NCI-H2029 treated with DMSO at 0.1 percent for 48 hours (cell line): ENCODE measurements at regions not wholly inside any gene's neighbourhood (a gene's known extent, or its start where the extent isn't known, plus 50 kb on each side); places are given as distances from the start of the nearest gene placed in this dataset.

ENCODE experiments used
- DNase-seq: peaks from one replicate; lab custom pipeline; 2025; lab: John Stamatoyannopoulos, UW

DNA sequence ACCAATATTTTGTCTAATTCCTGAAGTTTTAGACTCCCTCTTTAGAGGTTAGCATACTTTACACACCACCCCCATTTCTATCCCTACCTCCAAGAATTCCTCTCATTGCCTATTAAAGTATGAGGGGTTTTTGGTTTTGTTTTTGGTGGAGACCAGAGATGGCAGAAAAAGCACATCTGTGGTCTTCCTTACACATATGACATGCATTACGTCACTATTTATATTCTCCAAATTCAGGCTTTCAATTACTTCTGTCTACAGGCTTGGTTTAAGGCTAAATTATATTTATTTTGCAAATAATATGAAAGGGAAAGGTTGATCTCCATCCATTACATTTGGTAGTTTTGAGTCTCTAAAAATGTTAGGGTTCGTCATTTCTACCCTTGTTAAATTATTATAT lies 674.6 kb downstream of the LMO4 start:
- no peak for DNase-seq

DNA sequence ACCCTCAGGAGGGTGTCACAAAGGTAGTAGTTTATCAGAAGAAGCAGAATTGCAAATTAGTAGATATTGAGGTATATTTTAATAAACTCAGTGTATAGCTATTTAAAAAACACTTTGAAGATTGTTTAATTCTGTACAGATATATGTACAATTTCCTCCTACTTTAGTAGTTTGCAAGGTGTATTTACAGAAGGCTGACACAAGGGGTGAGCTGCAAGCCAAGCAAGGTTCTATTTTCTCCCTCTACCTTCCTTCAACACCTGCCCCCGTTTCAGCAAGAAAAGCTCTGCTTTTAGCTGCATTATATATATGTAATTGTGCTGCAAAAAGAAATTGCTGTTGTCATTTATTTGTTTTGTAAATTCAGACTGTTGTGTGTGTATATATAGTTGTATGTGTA lies 674.2 kb upstream of the PKN2 start:
- DNase-seq = no peak

DNA sequence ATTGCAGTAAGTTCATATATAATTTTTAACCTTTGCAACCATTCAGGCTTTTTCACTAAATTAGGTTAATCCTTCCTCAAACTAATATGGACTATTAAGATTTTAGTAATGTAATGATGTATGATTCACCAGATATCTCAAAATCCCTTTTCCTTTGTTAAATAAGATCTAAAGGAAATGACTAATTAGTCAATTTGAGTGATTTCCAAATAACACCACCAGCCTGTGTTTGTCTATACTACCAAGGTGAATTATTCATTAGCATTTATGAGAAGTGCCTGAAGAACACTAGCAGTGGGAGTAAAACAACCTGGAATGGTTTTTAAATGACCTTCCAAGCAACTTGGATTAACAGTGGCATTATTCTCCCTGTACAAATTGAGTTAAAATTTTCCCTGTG lies 670.6 kb upstream of the PKN2 start:
- no peak for DNase-seq

DNA sequence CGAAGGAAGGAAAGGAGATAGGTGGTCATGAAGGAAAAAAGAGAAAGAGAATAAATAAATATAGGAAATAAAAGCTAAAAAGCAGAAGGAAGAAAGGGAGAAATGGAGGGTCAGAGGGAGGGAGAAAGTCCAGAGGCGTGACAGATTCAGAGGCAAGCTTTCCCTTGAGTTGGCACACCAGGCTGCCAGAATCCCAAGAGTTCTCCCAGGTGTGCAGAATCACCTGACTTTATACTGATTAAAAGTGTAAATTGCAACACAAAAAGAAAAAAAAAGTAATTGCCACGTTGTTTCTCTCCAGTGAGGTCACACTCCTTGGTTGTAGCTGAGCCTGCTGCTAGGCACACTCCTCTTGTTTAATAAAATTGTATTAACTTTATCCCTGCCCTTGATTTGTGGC lies 669.9 kb upstream of the PKN2 start:
- DNase-seq = no peak

DNA sequence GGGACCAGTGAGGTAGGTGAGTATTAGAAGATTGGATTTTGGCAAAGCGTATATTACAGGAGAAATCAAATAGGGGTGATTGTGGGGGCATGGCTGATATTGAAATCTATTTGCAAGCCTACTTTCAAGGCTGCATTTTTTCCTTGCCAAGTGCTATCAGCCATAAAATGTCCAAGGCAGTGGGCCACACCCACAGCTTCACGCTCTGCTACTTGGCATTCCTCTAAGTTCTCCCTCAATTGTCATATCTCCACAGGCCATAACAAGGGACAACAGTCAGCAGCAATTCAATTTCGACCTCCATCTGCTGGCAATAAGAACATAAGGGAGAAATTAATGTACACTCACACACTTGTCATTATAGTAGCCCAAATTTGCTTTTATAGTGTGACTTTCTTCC lies 667.1 kb upstream of the PKN2 start:
- no peak for DNase-seq

DNA sequence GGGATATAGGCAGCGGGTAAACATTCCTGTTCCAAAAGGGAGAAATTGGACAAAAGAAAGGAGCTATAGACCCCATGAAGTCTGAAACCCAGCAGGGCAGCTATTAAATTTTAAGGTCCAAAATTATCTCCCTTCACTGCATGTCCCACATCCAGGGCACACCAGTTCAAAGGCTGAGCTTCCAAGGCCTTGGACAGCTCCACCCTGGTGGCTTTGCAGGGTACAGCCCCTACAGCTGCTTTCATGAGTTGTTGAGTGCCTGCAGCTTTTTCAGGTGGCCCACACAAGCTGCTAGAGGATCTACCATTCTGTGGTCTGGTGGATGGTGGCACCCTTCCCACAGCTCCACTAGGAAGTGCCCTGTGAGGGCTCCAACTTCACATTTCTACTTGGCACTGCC lies 662.5 kb upstream of the PKN2 start:
- DNase-seq = no peak

DNA sequence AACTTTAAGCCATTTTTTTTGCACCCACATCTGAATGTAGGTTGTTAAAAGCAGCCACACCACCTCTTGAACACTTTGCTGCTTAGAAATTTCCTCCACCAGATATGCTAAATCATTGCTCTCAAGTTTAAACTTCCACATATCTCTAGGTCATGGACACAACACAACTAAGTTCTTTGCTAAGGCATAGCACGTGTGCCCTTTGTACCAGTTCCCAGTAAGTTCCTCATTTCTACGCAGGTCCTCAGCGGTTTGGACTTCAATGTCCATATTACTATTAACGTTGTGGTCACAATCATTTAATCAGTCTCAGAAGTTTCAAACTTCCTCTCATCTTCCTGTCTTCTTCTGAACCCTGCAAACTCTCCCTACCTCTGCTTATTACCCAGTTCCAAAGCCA lies 661.6 kb upstream of the PKN2 start:
- DNase-seq = no peak

DNA sequence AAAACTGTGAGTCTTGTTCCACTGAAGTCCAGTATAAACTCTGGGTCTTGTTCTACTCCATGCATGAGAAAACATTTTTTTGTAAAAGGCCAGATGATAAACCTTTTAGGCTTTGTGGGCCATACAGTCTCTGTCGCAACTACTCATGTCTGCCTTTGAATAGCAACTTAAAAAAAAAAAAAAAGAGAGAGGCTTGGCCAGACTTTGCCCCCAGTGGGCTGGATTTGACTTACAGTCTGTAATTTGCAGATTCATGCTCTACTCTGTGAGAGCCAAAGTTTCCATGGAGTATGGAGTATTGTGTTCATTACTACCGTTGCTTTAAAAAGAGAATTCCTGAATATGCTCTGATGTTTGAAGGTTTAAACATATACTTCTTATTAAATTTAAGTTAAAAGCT lies 654.9 kb upstream of the PKN2 start:
- no peak for DNase-seq

DNA sequence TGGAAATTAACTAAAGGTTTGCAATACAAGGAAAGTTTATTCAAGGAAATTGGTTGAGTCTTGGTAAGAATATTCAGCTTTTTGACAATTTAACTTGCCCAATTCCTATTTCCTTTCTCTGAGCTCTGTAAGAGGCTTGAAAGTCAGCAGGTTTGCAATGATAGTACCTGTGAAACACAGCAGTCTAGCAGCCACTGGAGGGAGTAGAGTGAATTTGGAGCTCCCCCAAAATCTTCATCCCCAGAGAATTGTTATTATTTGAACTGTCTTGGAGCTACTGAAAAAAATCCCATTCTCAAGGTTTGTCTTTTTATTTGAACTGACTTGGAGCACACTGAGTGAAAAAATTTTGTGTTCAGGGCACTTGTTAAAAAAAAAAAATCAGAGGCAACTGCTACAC lies 654.2 kb upstream of the PKN2 start:
- DNase-seq = no peak

DNA sequence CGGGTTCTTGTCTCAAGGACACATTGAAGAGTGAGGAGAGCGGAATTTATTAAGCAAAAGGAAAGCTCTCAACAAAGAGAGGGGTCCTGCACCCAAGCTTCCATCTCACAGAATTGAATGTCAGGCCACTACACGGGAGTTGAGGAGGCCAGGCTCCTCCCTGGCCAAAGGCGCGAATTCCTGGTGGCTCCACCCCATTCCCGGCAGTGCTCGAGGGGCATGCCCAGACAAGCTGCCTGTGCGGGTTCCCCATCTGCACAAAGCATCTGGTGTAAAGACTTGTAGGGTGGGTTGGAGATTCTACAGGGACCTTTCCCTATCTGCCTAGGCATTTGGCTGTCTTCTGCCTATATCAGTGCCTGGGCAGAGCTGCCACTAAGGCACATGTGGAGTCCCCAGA lies 648.5 kb upstream of the PKN2 start:
- DNase-seq = no peak

DNA sequence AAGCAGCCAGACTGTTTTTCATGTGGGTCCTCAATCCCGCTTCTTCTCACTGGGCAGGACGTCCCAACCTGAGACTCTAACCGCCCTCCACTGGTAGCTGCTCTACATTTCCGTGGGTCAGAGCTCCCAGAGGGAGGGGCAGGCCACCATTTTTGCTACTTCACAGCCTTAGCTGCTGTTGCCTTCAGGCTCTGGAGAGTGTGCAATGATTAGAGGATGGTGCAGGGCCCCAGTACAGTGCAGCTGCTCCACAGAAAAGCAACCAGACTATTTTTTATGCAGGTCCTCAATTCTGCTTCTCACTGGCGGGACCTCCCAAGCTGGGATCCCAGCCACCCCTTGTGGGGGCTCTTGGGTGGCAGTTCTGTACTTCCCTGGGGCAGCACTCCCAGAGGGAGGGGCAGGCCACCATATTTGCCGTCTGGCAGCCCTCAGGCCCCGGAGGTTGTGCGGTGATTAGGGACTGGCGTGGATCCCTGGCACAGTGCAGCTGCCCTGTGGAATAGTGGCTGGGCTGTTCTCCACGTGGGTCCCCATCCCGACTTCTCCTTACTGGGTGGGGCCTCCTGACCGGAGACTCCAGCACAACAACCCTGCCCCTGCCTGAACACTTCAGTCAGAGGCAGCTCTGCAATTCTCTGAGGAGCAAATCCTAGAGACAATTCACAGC lies 647.6 kb upstream of the PKN2 start:
- DNase-seq = no peak

DNA sequence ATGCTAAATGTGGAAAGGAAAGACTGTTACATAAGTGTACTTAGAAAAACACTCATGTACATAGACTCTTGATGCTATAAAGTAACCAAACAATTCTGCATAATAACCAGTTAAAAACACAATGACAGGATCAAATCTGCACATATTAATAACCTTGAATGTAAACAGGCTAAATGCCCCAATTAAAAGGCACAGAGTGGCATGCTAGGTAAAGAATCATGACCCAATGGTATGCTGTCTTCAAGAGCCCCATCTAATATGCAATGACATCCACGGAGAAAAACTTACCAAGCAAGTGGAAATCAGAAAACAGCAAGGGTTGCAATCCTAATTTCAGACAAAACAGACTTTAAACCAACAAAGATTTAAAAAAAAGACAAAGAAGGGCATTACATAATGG lies 644.8 kb upstream of the PKN2 start:
- DNase-seq = no peak

DNA sequence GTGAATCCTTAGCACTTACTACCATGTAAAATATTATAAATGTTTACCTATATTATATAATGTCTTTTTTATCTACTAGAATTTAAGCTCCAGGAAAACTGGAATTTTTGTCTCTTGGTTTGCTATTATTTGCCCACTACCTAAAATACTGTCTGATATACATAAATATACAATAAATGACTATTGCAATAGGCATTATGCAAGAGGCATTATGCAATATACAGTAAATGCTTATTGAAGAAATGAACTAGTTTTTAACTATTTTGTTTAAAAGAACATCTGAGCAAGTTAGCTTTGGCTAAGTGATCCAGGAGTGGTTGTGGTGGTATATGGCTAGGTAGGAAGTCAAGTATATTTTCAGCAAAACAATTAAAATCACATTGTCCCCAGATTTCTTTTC lies 640.2 kb upstream of the PKN2 start:
- DNase-seq = no peak

DNA sequence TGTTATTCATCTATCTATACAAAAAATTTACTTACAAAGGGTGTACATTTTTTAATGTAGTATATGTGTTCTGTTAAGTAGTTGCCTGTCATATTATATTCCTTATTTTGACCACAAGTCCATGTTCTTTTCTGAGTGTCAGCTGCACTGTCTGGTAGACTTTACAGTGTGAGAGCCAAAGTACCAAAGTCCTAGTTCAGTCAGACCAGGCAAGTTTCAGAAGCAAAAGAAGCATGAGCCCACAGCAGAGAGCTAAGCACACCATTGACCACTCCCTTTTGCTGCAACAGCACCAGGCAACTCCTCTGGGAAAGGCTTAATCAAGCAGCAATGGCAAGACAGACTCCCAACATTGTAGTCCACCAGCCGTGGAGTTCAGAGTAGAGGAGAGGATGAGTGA lies 631.9 kb upstream of the PKN2 start:
- DNase-seq = no peak

DNA sequence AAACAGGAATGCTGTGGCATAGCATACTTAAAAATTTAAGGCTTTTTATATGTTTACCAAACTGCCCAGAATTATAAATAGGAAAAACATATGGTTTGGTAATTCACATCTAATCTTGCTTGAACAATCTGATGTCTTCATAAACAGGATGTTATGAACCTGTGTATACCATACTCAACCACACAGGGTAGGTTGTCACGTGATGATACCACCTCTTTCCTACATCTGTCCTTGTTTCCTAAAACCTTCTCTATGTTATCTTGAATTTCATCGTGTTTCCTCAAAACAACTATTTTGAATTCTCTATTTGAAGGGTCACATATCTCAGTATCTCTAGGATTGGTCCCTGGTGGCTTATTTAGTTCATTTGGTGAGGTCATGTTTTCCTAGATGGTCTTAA lies 631.0 kb upstream of the PKN2 start:
- DNase-seq = no peak

DNA sequence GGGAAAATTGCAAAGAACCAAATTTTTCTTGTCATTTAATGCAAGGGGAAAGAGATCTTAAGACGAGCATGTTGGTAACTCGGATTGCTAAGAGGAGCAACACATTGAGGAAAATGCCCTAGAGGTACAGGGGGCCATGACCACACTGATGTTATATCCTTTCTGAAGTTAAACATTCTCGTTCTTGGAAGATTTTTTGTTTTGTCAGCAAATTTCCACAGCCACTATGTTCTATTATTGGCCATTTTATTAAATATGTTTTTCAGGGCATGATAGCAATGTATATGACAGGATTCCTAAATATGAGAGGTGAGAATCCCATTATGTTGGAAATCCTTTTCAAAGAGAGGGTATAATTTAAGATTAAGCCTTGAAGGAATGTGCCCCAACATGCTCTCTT lies 627.2 kb upstream of the PKN2 start:
- DNase-seq = no peak

DNA sequence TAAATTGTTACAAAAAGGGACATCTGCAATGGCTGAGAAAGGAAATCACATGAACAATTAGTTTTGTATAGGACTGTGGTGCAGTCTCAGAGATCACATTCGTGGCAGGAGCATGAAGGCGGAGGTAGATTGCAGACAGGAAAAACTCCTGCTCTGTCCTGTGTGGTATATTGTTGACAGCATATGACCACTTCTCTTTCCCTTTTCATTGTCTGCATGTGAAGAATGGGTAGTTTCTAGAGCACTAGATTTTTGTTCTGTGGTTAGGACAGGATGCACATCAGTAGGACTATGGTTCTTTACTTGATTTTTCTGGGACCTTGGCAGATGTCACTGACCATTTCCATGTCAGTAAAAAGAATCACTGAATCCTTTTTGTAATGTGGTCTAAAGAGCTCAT lies 625.9 kb upstream of the PKN2 start:
- no peak for DNase-seq

DNA sequence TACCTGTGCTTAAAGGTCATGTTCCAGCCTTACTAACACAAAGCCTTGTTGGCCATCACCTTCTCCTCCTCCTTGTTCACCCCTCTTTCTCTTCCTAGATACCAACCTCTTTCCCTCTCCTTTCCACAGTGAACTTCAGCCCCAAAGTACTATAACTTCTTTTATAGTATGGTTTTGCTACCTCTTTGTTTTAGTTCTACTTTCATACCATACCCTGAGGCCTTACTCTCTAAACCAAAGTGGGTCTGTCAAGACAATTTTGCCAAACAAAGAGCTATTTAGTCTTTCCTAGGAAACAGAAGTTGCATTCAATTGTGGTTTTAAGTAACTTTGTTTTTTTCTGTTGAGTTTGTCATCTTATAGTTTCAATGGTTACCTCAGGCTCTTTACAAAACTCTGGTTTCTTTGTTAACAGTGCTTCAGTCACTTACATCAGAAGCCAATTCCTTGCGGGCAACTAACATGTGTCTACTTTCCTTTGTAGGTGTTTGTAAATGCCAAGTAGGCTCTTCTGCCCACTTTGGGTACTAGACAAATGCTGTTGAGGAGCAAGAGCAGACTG lies 623.9 kb upstream of the PKN2 start:
- no peak for DNase-seq

DNA sequence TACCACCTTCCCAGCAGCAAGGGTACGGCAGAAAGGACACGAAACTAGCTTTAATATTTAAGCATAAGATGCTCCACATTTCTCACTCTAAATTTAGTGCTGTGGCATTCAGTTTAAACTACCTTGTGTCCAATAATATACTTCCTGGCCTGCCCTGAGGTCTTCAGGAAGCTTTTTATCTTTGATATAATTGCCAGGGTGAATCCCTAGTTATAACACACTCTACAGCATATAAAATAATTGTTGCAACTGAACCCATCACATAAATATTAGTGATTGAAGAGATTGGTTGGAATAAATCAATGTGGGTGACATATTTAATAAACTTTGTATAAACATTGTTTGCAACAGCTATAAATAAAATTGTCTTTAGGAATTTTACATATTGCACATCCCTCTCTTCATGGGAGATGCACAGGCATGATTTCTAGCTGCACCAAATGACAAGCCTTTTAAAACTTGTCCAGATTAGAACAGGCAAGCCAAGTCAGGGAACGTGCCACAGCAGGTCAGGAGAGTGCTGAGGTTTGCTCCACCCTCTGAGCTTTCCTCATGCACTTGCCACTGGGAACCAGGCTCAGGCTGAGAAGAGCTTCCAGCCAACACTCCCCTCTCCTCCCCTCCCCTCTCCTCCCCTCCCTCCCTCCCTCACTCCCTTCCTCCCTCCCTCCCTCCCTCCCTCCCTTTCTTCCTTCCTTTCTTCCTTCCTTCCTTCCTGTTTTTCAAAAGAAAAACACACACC lies 623.2 kb upstream of the PKN2 start:
- DNase-seq = no peak

DNA sequence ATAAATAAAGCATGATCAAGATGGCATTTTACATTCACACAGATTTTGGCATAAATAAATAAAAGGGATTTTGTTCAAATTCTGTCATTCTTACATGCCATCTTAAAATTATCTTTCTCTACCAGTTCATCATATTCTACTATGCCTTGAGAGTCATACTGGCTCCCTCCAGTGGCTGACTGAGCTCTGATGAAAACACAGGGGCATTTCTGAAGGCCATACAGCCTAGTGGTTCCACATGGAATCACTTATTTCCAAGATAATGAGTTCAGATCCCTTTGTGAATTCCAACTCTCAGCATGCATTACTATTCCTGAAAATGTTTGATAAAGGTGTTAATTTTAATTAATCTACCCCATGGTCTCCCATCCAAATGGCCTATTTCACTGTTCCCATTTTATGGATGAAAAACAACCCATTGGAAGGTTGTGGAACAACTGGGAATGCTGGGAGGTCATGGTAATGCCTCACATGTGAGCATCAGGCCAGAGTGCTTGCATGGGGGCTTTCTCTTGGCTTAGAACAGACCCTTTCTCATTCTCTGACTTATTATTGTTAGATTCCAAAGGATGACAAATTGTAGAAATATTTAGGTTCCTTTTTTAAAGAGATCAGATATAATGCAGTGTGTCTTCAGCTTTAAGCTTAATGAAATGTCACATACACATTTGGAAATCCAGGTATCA lies 622.4 kb upstream of the PKN2 start:
- DNase-seq = no peak

DNA sequence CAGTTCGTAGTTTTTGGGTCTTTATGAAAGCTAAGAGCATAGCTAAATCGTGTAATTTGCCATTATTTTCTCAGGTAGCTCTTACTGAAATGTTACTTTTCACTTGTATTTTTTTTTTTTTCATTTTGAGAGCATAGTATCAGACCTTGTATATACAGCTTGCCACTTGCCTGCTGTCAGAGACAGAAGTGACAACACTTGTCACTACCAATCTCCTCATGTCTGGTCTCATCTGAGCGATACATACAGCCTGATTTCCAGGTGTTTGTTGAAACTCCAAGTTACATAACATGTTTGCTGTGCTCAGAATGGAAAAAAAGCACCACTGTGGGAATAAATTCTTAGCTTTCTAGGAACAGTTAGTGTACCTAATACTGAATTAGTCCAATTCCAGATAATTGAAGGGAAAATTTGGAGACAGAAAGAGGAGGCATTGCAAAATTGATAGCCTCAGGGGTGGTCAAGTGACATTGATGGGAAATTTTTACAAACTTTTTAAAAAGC lies 621.4 kb upstream of the PKN2 start:
- no peak for DNase-seq

DNA sequence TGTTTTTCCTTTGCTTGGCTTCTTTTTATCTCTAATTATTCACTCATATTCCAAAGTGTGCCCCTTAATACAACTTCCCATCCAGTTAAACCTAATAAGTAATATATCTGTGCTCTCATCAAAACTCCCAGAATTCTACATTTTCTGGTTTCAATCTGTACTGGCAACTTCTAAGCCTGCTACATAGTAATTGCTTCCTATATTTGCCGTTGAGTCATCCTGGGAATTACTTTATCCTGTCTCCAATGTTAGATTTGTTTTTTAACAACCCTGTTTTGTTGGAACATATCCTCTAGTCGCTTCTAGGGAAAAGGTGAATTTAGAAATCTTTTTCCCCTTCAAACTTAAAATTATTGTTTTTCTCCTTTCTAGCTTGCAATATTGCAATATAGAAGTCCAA lies 620.5 kb upstream of the PKN2 start:
- DNase-seq = no peak

DNA sequence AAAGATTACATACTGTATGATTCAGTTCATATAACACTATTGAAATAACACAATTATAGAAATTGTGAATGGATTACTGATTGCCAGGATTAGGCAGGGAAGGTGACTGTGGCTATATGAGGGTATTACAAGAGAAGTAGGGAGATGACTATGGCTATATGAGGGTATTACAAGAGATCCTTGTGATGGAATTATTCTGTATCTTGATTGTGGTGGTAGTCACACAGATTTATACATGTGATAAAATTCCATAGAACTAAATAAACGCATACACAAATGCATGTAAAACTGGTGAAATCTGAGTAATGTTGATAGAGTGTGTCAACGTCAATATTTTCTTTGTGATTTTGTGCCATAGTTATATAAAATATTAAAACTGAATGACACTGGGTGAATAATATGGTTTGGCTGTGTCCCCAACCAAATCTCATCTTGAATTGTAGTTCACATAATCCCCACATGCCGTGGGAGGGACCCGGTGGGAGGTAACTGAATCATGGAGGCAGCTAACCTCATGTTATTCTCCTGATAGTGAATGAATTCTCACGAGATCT lies 615.6 kb upstream of the PKN2 start:
- DNase-seq = no peak
